ENCODE measurements at regions not wholly inside any gene's neighbourhood (a gene's known extent, or its start where the extent isn't known, plus 50 kb on each side); places are given as distances from the start of the nearest gene placed in this dataset.

GRCh38 chr7:67518580-67518979 lies 521.9 kb downstream of the TYW1 start:
- no peak for TF ChIP-seq BHLHE40 (IDR thresholded peaks at IDR 0.05; ENCODE audit: low read depth, low read length)
- TF ChIP-seq, protein P1, sequence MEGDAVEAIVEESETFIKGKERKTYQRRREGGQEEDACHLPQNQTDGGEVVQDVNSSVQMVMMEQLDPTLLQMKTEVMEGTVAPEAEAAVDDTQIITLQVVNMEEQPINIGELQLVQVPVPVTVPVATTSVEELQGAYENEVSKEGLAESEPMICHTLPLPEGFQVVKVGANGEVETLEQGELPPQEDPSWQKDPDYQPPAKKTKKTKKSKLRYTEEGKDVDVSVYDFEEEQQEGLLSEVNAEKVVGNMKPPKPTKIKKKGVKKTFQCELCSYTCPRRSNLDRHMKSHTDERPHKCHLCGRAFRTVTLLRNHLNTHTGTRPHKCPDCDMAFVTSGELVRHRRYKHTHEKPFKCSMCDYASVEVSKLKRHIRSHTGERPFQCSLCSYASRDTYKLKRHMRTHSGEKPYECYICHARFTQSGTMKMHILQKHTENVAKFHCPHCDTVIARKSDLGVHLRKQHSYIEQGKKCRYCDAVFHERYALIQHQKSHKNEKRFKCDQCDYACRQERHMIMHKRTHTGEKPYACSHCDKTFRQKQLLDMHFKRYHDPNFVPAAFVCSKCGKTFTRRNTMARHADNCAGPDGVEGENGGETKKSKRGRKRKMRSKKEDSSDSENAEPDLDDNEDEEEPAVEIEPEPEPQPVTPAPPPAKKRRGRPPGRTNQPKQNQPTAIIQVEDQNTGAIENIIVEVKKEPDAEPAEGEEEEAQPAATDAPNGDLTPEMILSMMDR (conservative IDR thresholded peaks at IDR 0.05; ENCODE audit: low read depth, low read length): no peak
- TF ChIP-seq NFE2L2 (IDR thresholded peaks at IDR 0.05; ENCODE audit: low read depth, low read length): no peak
- TF ChIP-seq RFX5 (IDR thresholded peaks at IDR 0.05; ENCODE audit: low read depth, low read length): no peak
- TF ChIP-seq POLR2A (IDR thresholded peaks at IDR 0.05; ENCODE audit: low read depth, low read length): no peak
- TF ChIP-seq MAFK (IDR thresholded peaks at IDR 0.05; ENCODE audit: low read depth, low read length): no peak
- no peak for TF ChIP-seq MXI1 (IDR thresholded peaks at IDR 0.05; ENCODE audit: borderline replicate concordance, low read depth, low read length)
- no peak for TF ChIP-seq RAD21 (IDR thresholded peaks at IDR 0.05; ENCODE audit: low read length)
- TF ChIP-seq RCOR1 (IDR thresholded peaks at IDR 0.05; ENCODE audit: insufficient replicate concordance, low read length): no peak

Data from IMR-90 (cell line).